ENCODE measurements at regions not wholly inside any gene's neighbourhood (a gene's known extent, or its start where the extent isn't known, plus 50 kb on each side); places are given as distances from the start of the nearest gene placed in this dataset.

- TF ChIP-seq CTCF (IDR thresholded peaks at IDR 0.05) (no peak), POLR2A (IDR thresholded peaks at IDR 0.05) (no peak), POLR2AphosphoS5 (IDR thresholded peaks at IDR 0.05) (no peak), EP300 (IDR thresholded peaks at IDR 0.05) (no peak)
Measured at GRCh38 chr3:23003733-23004046, 199.4 kb upstream of the UBE2E2 start.
